Type B pancreatic cell (in vitro differentiated cells): ENCODE measurements at regions not wholly inside any gene's neighbourhood (a gene's known extent, or its start where the extent isn't known, plus 50 kb on each side); places are given as distances from the start of the nearest gene placed in this dataset.

ENCODE experiments used
- DNase-seq: peaks from one replicate; pipeline ENCODE4 v3.0.0; 2021; ENCODE audit warnings: mixed read lengths; ENCODE audit not compliant: unreplicated experiment; ENCODE audit errors: extremely low spot score
- H3K27ac Mint-ChIP-seq: 2 replicates; pipeline ENCODE4 v1.8.0; 2021; ENCODE audit warnings: mild to moderate bottlenecking, mixed read lengths
- H3K27me3 Mint-ChIP-seq: 2 replicates; pipeline ENCODE4 v1.8.0; 2021; ENCODE audit warnings: mixed read lengths
- H3K36me3 Mint-ChIP-seq: 2 replicates; pipeline ENCODE4 v1.8.0; 2021; ENCODE audit warnings: mixed read lengths
- H3K4me1 Mint-ChIP-seq: one replicate; pipeline ENCODE4 v1.8.0; 2021; ENCODE audit warnings: mixed read lengths; ENCODE audit not compliant: unreplicated experiment
- H3K4me3 Mint-ChIP-seq: 2 replicates; pipeline ENCODE4 v1.8.0; 2021; ENCODE audit warnings: mild to moderate bottlenecking, mixed read lengths
- H3K9me3 Mint-ChIP-seq: 2 replicates; pipeline ENCODE4 v1.8.0; 2021; ENCODE audit warnings: mixed read lengths
- TF ChIP-seq, protein P1 (sequence below): fragments of 200-600 bp; sonication (generic); conservative IDR thresholded peaks from 2 replicates; pipeline ENCODE4 v1.5.0; 2021; ENCODE audit warnings: antibody characterized with exemption, mild to moderate bottlenecking

- Mint-ChIP-seq H3K36me3 (no peaks in the 10 kb centered on the region), H3K9me3 (no peaks in the 10 kb centered on the region), H3K4me3 (no peak overlapping the region), H3K4me1 (peaks cover 15% of the 10 kb centered on the region), H3K27ac (no peak overlapping the region), H3K27me3 (no peaks in the 10 kb centered on the region)
- TF ChIP-seq, protein P1, sequence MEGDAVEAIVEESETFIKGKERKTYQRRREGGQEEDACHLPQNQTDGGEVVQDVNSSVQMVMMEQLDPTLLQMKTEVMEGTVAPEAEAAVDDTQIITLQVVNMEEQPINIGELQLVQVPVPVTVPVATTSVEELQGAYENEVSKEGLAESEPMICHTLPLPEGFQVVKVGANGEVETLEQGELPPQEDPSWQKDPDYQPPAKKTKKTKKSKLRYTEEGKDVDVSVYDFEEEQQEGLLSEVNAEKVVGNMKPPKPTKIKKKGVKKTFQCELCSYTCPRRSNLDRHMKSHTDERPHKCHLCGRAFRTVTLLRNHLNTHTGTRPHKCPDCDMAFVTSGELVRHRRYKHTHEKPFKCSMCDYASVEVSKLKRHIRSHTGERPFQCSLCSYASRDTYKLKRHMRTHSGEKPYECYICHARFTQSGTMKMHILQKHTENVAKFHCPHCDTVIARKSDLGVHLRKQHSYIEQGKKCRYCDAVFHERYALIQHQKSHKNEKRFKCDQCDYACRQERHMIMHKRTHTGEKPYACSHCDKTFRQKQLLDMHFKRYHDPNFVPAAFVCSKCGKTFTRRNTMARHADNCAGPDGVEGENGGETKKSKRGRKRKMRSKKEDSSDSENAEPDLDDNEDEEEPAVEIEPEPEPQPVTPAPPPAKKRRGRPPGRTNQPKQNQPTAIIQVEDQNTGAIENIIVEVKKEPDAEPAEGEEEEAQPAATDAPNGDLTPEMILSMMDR: no peak
- no peak for DNase-seq
These were observed 72.7 kb upstream of the CORO2B start for GRCh38 chr15:68506071-68506470.

- DNase-seq: no peak
These were observed 71.3 kb upstream of the CORO2B start for GRCh38 chr15:68507447-68507846.

GRCh38 chr15:68508485-68509189 lies 70.2 kb upstream of the CORO2B start:
- Mint-ChIP-seq H3K4me1 (peaks cover 24% of the 10 kb centered on the region), H3K27ac (no peak overlapping the region), H3K36me3 (peaks cover 4% of the 10 kb centered on the region), H3K4me3 (no peak overlapping the region), H3K27me3 (peaks cover 11% of the 10 kb centered on the region), H3K9me3 (peaks cover 3% of the 10 kb centered on the region)
- DNase-seq: no peak
- TF ChIP-seq, protein P1: no peak

More at GRCh38 chr15:68507447-68507846, 71.3 kb upstream of the CORO2B start:
- H3K27ac Mint-ChIP-seq: no peak overlapping the region
- TF ChIP-seq, protein P1: no peak
- no peak overlapping the region for H3K4me3 Mint-ChIP-seq
- peaks cover 4% of the 10 kb centered on the region for H3K36me3 Mint-ChIP-seq
- peaks cover 9% of the 10 kb centered on the region for H3K27me3 Mint-ChIP-seq
- no peaks in the 10 kb centered on the region for H3K9me3 Mint-ChIP-seq
- peaks cover 24% of the 10 kb centered on the region for H3K4me1 Mint-ChIP-seq

- TF ChIP-seq, protein P1: no peak
- peaks cover 15% of the 10 kb centered on the region for H3K4me1 Mint-ChIP-seq
- no peak for DNase-seq
- peaks cover 3% of the 10 kb centered on the region for H3K9me3 Mint-ChIP-seq
- H3K27ac Mint-ChIP-seq: no peak overlapping the region
- peaks cover 4% of the 10 kb centered on the region for H3K36me3 Mint-ChIP-seq
- peaks cover 11% of the 10 kb centered on the region for H3K27me3 Mint-ChIP-seq
- no peak overlapping the region for H3K4me3 Mint-ChIP-seq
These were observed 68.2 kb upstream of the CORO2B start for GRCh38 chr15:68510558-68510957.

DNA sequence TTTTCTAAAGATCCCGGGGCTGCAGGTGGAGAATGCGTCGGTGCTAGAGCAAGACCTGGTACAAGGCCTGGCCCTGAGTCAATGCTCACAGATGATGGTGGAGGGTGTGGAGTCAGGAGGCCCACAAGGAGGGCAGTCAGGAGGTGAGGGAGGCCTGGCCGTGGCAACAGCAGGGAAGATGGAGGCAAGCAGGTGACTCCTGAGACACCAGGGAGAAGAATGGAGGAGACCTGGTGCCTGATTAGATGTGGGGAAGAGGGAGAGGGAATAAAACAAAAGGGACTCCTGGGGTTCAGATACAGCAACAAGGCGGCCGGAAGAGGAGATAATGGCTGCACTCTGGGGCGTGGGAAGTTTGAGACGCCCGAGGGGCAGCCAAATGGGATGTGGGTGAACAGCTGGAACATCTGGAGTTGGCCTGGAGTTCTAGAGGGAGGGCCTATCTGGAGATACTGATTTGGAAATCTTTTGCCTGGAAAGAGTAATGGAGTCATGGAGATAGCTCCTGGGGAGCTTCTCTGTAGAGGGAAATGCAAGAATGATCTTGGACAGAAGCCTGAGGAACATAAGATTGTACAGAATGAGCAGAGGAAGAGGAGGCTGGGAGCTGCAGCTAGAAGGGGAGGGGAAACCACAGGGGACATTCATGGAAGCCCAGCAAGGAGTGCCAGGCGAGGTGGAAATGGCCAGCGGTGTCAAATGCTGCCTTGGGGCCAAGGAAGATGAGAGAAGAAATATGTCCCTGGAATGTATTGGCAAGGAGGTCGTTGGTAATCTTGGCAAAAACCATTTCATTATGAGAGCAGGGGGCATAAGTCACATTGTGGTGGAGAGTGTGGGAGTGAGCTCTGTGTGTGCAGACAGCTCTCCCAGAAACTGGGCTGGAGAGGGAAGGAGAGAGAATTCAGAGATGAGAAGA lies 67.5 kb upstream of the CORO2B start:
- Mint-ChIP-seq H3K27ac (no peak overlapping the region), H3K36me3 (peaks cover 4% of the 10 kb centered on the region), H3K27me3 (peaks cover 11% of the 10 kb centered on the region), H3K9me3 (peaks cover 3% of the 10 kb centered on the region), H3K4me1 (peaks cover 15% of the 10 kb centered on the region), H3K4me3 (no peak overlapping the region)
- DNase-seq: no peak
- TF ChIP-seq, protein P1: no peak
